WTC11 (cell line): ENCODE measurements at regions not wholly inside any gene's neighbourhood (a gene's known extent, or its start where the extent isn't known, plus 50 kb on each side); places are given as distances from the start of the nearest gene placed in this dataset.

ENCODE experiments used
- ATAC-seq: fragments of 200-7000 bp; cut with Tn5 transposase; 2 replicates; pipeline ENCODE4 v1.10.0; 2021; ENCODE audit warnings: mild to moderate bottlenecking, moderate library complexity
- CTCF ChIA-PET: fragments of 300-600 bp; sonication (Branson Sonifier 250); formaldehyde crosslinking; loops from one replicate; lab custom pipeline; 2021; ENCODE audit warnings: antibody characterized with exemption; lab: Charles Lee
- POLR2A ChIA-PET: fragments of 350-600 bp; sonication (Branson Sonifier 250); formaldehyde crosslinking; loops from one replicate; lab custom pipeline; 2021; ENCODE audit warnings: antibody characterized with exemption; lab: Charles Lee
- DNase-seq: peaks from one replicate; pipeline ENCODE4 v3.0.0; 2021; ENCODE audit warnings: low spot score
- H3K27ac Mint-ChIP-seq: 2 replicates; pipeline ENCODE4 v1.8.0; 2021; ENCODE audit warnings: mixed read lengths
- H3K27me3 Mint-ChIP-seq: 2 replicates; pipeline ENCODE4 v1.8.0; 2021; ENCODE audit warnings: low read depth, mild to moderate bottlenecking, moderate library complexity, mixed read lengths
- H3K36me3 Mint-ChIP-seq: 2 replicates; pipeline ENCODE4 v1.8.0; 2021; ENCODE audit warnings: mixed read lengths
- H3K4me1 Mint-ChIP-seq: 2 replicates; pipeline ENCODE4 v1.8.0; 2022; ENCODE audit warnings: mixed read lengths
- H3K4me3 Mint-ChIP-seq: 2 replicates; pipeline ENCODE4 v1.8.0; 2021; ENCODE audit warnings: mild to moderate bottlenecking, moderate library complexity, mixed read lengths
- H3K9me3 Mint-ChIP-seq: 2 replicates; pipeline ENCODE4 v1.8.0; 2021; ENCODE audit warnings: mixed read lengths
- E2F1 ChIP-seq: sonication (generic); formaldehyde crosslinking; IDR thresholded peaks from 2 replicates; pipeline ENCODE4 v1.8.0; 2022; ENCODE audit warnings: mild to moderate bottlenecking, missing genetic modification reagents
- ELF4 ChIP-seq: sonication (generic); formaldehyde crosslinking; IDR thresholded peaks from 2 replicates; pipeline ENCODE4 v1.8.1; 2022; ENCODE audit warnings: low read depth, mild to moderate bottlenecking, moderate library complexity, missing genetic modification reagents
- ESRRA ChIP-seq: sonication (generic); formaldehyde crosslinking; IDR thresholded peaks from 2 replicates; pipeline ENCODE4 v1.8.1; 2022; ENCODE audit warnings: mild to moderate bottlenecking, missing genetic modification reagents, borderline replicate concordance
- IRF1 ChIP-seq: sonication (generic); formaldehyde crosslinking; IDR thresholded peaks from 2 replicates; pipeline ENCODE4 v1.8.0; 2023; ENCODE audit warnings: missing genetic modification reagents
- IRF2 ChIP-seq: sonication (generic); formaldehyde crosslinking; IDR thresholded peaks from 2 replicates; pipeline ENCODE4 v1.8.0; 2022; ENCODE audit warnings: low read depth, missing genetic modification reagents, borderline replicate concordance
- MAX ChIP-seq: sonication (generic); formaldehyde crosslinking; IDR thresholded peaks from 2 replicates; pipeline ENCODE4 v1.8.0; 2022; ENCODE audit warnings: mild to moderate bottlenecking, missing genetic modification reagents
- MLX ChIP-seq: sonication (generic); formaldehyde crosslinking; IDR thresholded peaks from 2 replicates; pipeline ENCODE4 v1.8.1; 2023; ENCODE audit warnings: mild to moderate bottlenecking, missing genetic modification reagents, moderate library complexity
- NFE2L1 ChIP-seq: sonication (generic); formaldehyde crosslinking; IDR thresholded peaks from 2 replicates; pipeline ENCODE4 v1.8.1; 2023; ENCODE audit warnings: missing genetic modification reagents
- NR1H2 ChIP-seq: sonication (generic); formaldehyde crosslinking; IDR thresholded peaks from 2 replicates; pipeline ENCODE4 v1.9.0; 2021; ENCODE audit warnings: mild to moderate bottlenecking, moderate library complexity, missing genetic modification reagents
- NR2C2 ChIP-seq: sonication (generic); formaldehyde crosslinking; IDR thresholded peaks from 2 replicates; pipeline ENCODE4 v1.8.0; 2022; ENCODE audit warnings: mild to moderate bottlenecking, missing genetic modification reagents
- RELA ChIP-seq: sonication (generic); formaldehyde crosslinking; IDR thresholded peaks from 2 replicates; pipeline ENCODE4 v1.8.1; 2022; ENCODE audit warnings: missing genetic modification reagents, mild to moderate bottlenecking, borderline replicate concordance
- ZBTB43 ChIP-seq: sonication (generic); formaldehyde crosslinking; IDR thresholded peaks from 2 replicates; pipeline ENCODE4 v1.8.1; 2023; ENCODE audit warnings: mild to moderate bottlenecking, missing genetic modification reagents
- ZNF219 ChIP-seq: sonication (generic); formaldehyde crosslinking; IDR thresholded peaks from 2 replicates; pipeline ENCODE4 v1.8.0; 2023; ENCODE audit warnings: missing genetic modification reagents, mild to moderate bottlenecking, borderline replicate concordance
- ZNF263 ChIP-seq: sonication (generic); formaldehyde crosslinking; IDR thresholded peaks from 2 replicates; pipeline ENCODE4 v1.8.1; 2022; ENCODE audit warnings: low read depth, mild to moderate bottlenecking, moderate library complexity, missing genetic modification reagents
- ZNF416 ChIP-seq: fragments of 250-450 bp; sonication (Bioruptor Pico); IDR thresholded peaks from 2 replicates; pipeline ENCODE4 v1.9.0; 2021; ENCODE audit warnings: mild to moderate bottlenecking, inconsistent platforms

GRCh38 chr2:103427567-103427966 is 665.7 kb downstream of the TMEM182 start:
- no peak for TF ChIP-seq NR1H2 (CRISPR knock-in tag)
- TF ChIP-seq ZNF263 (CRISPR knock-in tag), result no peak
- no peak for TF ChIP-seq NFE2L1 (CRISPR knock-in tag)
- no peak for TF ChIP-seq MLX (CRISPR knock-in tag)
- TF ChIP-seq RELA (CRISPR knock-in tag), result no peak
- TF ChIP-seq ZBTB43 (CRISPR knock-in tag), result no peak
- Mint-ChIP-seq H3K4me1 (peaks cover 20% of the 10 kb centered on the region), H3K27me3 (no peaks in the 10 kb centered on the region), H3K27ac (no peak overlapping the region), H3K4me3 (no peak overlapping the region), H3K36me3 (no peaks in the 10 kb centered on the region), H3K9me3 (peaks cover 16% of the 10 kb centered on the region)
- CTCF ChIA-PET, result no interaction called here
- POLR2A ChIA-PET, result no interaction called here
- DNase-seq (no peak), ATAC-seq (no peak)

- ATAC-seq (no peak), DNase-seq (no peak)
- Mint-ChIP-seq H3K4me1 (peaks cover 8% of the 10 kb centered on the region), H3K9me3 (peaks cover 20% of the 10 kb centered on the region), H3K27me3 (no peaks in the 10 kb centered on the region), H3K4me3 (no peak overlapping the region), H3K36me3 (no peaks in the 10 kb centered on the region), H3K27ac (0 out of 2 replicates have a peak overlapping the region, but pooled peaks have one; percentile 14)
- ChIA-PET CTCF (no interaction called here), POLR2A (no interaction called here)
- TF ChIP-seq MAX (CRISPR knock-in tag) (no peak), ELF4 (no peak), IRF2 (CRISPR knock-in tag) (no peak), ZNF416 (CRISPR knock-in tag) (no peak)
Measured at GRCh38 chr2:103430191-103430590, 668.4 kb downstream of the TMEM182 start.

- no peak overlapping the region for H3K27ac Mint-ChIP-seq
Measured at GRCh38 chr2:103435010-103435409, 673.2 kb downstream of the TMEM182 start.

GRCh38 chr2:103437161-103437560 is 675.3 kb downstream of the TMEM182 start:
- H3K4me3 Mint-ChIP-seq, result no peak overlapping the region
- no peaks in the 10 kb centered on the region for H3K27me3 Mint-ChIP-seq
- ATAC-seq (no peak), DNase-seq (no peak)
- POLR2A ChIA-PET, result no interaction called here
- H3K9me3 Mint-ChIP-seq, result peaks cover 10% of the 10 kb centered on the region
- H3K4me1 Mint-ChIP-seq, result no peaks in the 10 kb centered on the region
- H3K27ac Mint-ChIP-seq, result no peak overlapping the region
- no peaks in the 10 kb centered on the region for H3K36me3 Mint-ChIP-seq
- TF ChIP-seq NR2C2 (CRISPR knock-in tag) (no peak), E2F1 (no peak), ZNF219 (CRISPR knock-in tag) (no peak)
- TF ChIP-seq, all 79 proteins: peak for 0
- CTCF ChIA-PET, result no interaction called here

More at GRCh38 chr2:103435010-103435409, 673.2 kb downstream of the TMEM182 start:
- H3K9me3 Mint-ChIP-seq, result peaks cover 14% of the 10 kb centered on the region
- ChIA-PET CTCF (no interaction called here), POLR2A (no interaction called here)
- no peaks in the 10 kb centered on the region for H3K27me3 Mint-ChIP-seq
- no peaks in the 10 kb centered on the region for H3K36me3 Mint-ChIP-seq
- peaks cover 5% of the 10 kb centered on the region for H3K4me1 Mint-ChIP-seq
- H3K4me3 Mint-ChIP-seq, result no peak overlapping the region
- TF ChIP-seq ESRRA (CRISPR knock-in tag), result no peak
- no peak for TF ChIP-seq IRF1
- TF ChIP-seq, all 79 proteins: peak for 0
- ATAC-seq (no peak), DNase-seq (no peak)
